ENCODE measurements at regions not wholly inside any gene's neighbourhood (a gene's known extent, or its start where the extent isn't known, plus 50 kb on each side); places are given as distances from the start of the nearest gene placed in this dataset.

GRCh38 chr3:56966509-56966908, 94.0 kb upstream of the SPATA12 start:
- Histone ChIP-seq H3K9me2 (ENCODE audit: insufficient read depth) (no peaks in the 10 kb centered on the region), H3K27ac (no peak overlapping the region), H2AFZ (no peak overlapping the region), H3K4me2 (ENCODE audit: unreplicated experiment) (no peak overlapping the region), H3K79me2 (ENCODE audit: insufficient read depth) (no peaks in the 10 kb centered on the region), H3F3A (ENCODE audit: insufficient read depth) (no peaks in the 10 kb centered on the region), H3K4me3 (no peak overlapping the region), H3K4me1 (ENCODE audit: insufficient read depth) (peaks cover 9% of the 10 kb centered on the region), H3K9ac (no peak overlapping the region), H3K36me3 (ENCODE audit: low read depth) (no peaks in the 10 kb centered on the region), H3K9me3 (ENCODE audit: low read depth) (no peaks in the 10 kb centered on the region), H3K27me3 (replicated peaks; ENCODE audit: insufficient read depth) (no peaks in the 10 kb centered on the region), H4K20me1 (ENCODE audit: insufficient read depth) (no peaks in the 10 kb centered on the region)
- TF ChIP-seq EZH2phosphoT487 (IDR thresholded peaks at IDR 0.05; ENCODE audit: insufficient read depth, low read depth) (no peak), EZH2 (IDR thresholded peaks at IDR 0.05; ENCODE audit: insufficient read depth, poor library complexity, severe bottlenecking) (no peak)
- in situ Hi-C loops (cut with MboI) = no loop called here
- DNase-seq = no peak

GRCh38 chr3:56966104-56966503, 94.4 kb upstream of the SPATA12 start:
- Histone ChIP-seq H3K9me2 (ENCODE audit: insufficient read depth) (no peaks in the 10 kb centered on the region), H4K20me1 (ENCODE audit: insufficient read depth) (no peaks in the 10 kb centered on the region), H3K9me3 (ENCODE audit: low read depth) (no peaks in the 10 kb centered on the region), H3K27ac (no peak overlapping the region), H3K9ac (no peak overlapping the region), H3K27me3 (replicated peaks; ENCODE audit: insufficient read depth) (no peaks in the 10 kb centered on the region), H3F3A (ENCODE audit: insufficient read depth) (no peaks in the 10 kb centered on the region), H3K4me1 (ENCODE audit: insufficient read depth) (peaks cover 9% of the 10 kb centered on the region), H3K4me2 (ENCODE audit: unreplicated experiment) (no peak overlapping the region), H3K36me3 (ENCODE audit: low read depth) (no peaks in the 10 kb centered on the region), H3K4me3 (no peak overlapping the region), H3K79me2 (ENCODE audit: insufficient read depth) (no peaks in the 10 kb centered on the region), H2AFZ (no peak overlapping the region)
- in situ Hi-C loops (cut with MboI) = no loop called here
- TF ChIP-seq EZH2phosphoT487 (IDR thresholded peaks at IDR 0.05; ENCODE audit: insufficient read depth, low read depth) (no peak), EZH2 (IDR thresholded peaks at IDR 0.05; ENCODE audit: insufficient read depth, poor library complexity, severe bottlenecking) (no peak)
- no peak for DNase-seq
- 88 to 90% methylated on average over 1 of the region's 1 CpG for WGBS, 2 experiments (ENCODE audit: low coverage in 1 of 2, low lambda C conversion rate in 2 of 2, missing lambda C conversion rate in 2 of 2)

- no peak overlapping the region for H3K27ac ChIP-seq
- no peaks in the 10 kb centered on the region for H3K9me2 ChIP-seq (ENCODE audit: insufficient read depth)
- WGBS, 2 experiments (ENCODE audit: low coverage in 1 of 2, low lambda C conversion rate in 2 of 2, missing lambda C conversion rate in 2 of 2) = 88 to 94% methylated on average over 2 of the region's 2 CpGs
- H3K79me2 ChIP-seq (ENCODE audit: insufficient read depth) = no peaks in the 10 kb centered on the region
- TF ChIP-seq EZH2phosphoT487 (IDR thresholded peaks at IDR 0.05; ENCODE audit: insufficient read depth, low read depth) (no peak), EZH2 (IDR thresholded peaks at IDR 0.05; ENCODE audit: insufficient read depth, poor library complexity, severe bottlenecking) (no peak)
- H2AFZ ChIP-seq = no peak overlapping the region
- no peaks in the 10 kb centered on the region for H3K9me3 ChIP-seq (ENCODE audit: low read depth)
- H3K9ac ChIP-seq = no peak overlapping the region
- no peak overlapping the region for H3K4me2 ChIP-seq (ENCODE audit: unreplicated experiment)
- H4K20me1 ChIP-seq (ENCODE audit: insufficient read depth) = no peaks in the 10 kb centered on the region
- H3K36me3 ChIP-seq (ENCODE audit: low read depth) = no peaks in the 10 kb centered on the region
- no peak overlapping the region for H3K4me3 ChIP-seq
- in situ Hi-C loops (cut with MboI) = no loop called here
- no peaks in the 10 kb centered on the region for H3K4me1 ChIP-seq (ENCODE audit: insufficient read depth)
- H3K27me3 ChIP-seq (replicated peaks; ENCODE audit: insufficient read depth) = no peaks in the 10 kb centered on the region
- no peak for DNase-seq
- no peaks in the 10 kb centered on the region for H3F3A ChIP-seq (ENCODE audit: insufficient read depth)
Observed at GRCh38 chr3:56962922-56963321, 97.5 kb upstream of the SPATA12 start.

DNA sequence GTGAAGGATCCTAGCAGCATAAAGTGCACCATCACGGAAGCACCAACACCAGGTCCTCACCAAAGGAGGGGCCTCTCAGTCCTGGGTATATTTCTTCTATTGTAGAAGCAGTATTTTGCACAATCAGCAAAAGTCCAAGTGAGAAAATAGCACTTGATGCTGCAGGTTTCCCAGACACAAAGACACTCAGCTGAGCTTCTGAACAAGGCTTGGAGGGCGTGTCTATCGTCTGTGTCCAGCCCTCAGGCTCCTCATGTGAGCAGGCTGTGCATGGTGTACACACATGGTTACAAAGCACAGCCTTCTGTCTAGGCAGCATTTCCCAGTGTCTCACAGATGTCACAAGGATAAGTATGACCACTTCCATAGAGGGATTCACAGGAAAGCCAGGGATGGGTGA, 98.3 kb upstream of the SPATA12 start:
- TF ChIP-seq EZH2 (IDR thresholded peaks at IDR 0.05; ENCODE audit: insufficient read depth, poor library complexity, severe bottlenecking) (no peak), EZH2phosphoT487 (IDR thresholded peaks at IDR 0.05; ENCODE audit: insufficient read depth, low read depth) (no peak)
- 67 to 70% methylated on average over 3 of the region's 3 CpGs for WGBS, 2 experiments (ENCODE audit: low coverage in 1 of 2, low lambda C conversion rate in 2 of 2, missing lambda C conversion rate in 2 of 2)

DNA sequence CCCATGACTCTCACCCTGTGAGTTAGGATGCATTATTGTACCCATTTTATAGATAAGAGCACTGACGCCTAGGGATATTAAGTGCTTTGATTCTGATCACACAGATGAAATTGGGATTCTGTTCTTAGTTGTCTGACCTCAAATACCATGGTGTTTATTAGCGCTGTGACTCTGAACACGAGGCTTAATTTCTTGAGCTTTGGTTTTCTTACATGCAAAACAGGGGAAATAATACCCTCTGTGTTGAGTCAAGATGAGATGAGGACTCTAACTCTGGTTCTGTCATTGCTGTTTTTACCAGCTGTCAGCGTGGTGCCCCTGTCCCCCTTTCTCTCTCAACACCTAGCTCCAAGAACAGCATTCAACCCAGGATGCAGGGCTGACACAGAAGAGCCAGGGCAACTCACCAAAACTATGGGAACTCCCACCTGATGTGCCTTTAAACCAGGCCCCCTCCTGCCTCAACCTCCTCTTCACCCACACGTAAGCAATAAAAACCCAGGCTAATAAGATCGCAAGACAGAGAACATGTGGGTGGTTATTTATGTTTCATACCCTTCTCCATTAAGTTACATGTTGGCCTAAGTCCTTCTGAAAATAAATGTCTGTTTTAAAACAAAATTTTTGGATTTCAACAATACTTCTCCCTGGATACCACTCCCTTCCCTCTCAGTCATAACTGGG, 100.1 kb upstream of the SPATA12 start:
- in situ Hi-C loops (cut with MboI) = no loop called here
- no peaks in the 10 kb centered on the region for H3F3A ChIP-seq (ENCODE audit: insufficient read depth)
- TF ChIP-seq EZH2phosphoT487 (IDR thresholded peaks at IDR 0.05; ENCODE audit: insufficient read depth, low read depth) (no peak), EZH2 (IDR thresholded peaks at IDR 0.05; ENCODE audit: insufficient read depth, poor library complexity, severe bottlenecking) (no peak)

More for the DNA sequence above, 98.3 kb upstream of the SPATA12 start:
- no peak for DNase-seq
- Histone ChIP-seq H3K9me3 (ENCODE audit: low read depth) (no peaks in the 10 kb centered on the region), H3F3A (ENCODE audit: insufficient read depth) (no peaks in the 10 kb centered on the region), H4K20me1 (ENCODE audit: insufficient read depth) (no peaks in the 10 kb centered on the region), H3K9ac (no peak overlapping the region), H2AFZ (no peak overlapping the region), H3K4me2 (ENCODE audit: unreplicated experiment) (no peak overlapping the region), H3K9me2 (ENCODE audit: insufficient read depth) (no peaks in the 10 kb centered on the region), H3K4me3 (no peak overlapping the region), H3K27ac (no peak overlapping the region), H3K27me3 (replicated peaks; ENCODE audit: insufficient read depth) (no peaks in the 10 kb centered on the region), H3K79me2 (ENCODE audit: insufficient read depth) (no peaks in the 10 kb centered on the region), H3K36me3 (ENCODE audit: low read depth) (no peaks in the 10 kb centered on the region), H3K4me1 (ENCODE audit: insufficient read depth) (no peaks in the 10 kb centered on the region)
- in situ Hi-C loops (cut with MboI) = no loop called here

More for the DNA sequence above, 100.1 kb upstream of the SPATA12 start:
- H3K4me3 ChIP-seq = no peak overlapping the region
- no peak overlapping the region for H3K27ac ChIP-seq
- H4K20me1 ChIP-seq (ENCODE audit: insufficient read depth) = no peaks in the 10 kb centered on the region
- H3K36me3 ChIP-seq (ENCODE audit: low read depth) = no peaks in the 10 kb centered on the region
- no peaks in the 10 kb centered on the region for H3K9me2 ChIP-seq (ENCODE audit: insufficient read depth)
- H3K9ac ChIP-seq = no peak overlapping the region
- H3K27me3 ChIP-seq (replicated peaks; ENCODE audit: insufficient read depth) = no peaks in the 10 kb centered on the region
- H3K79me2 ChIP-seq (ENCODE audit: insufficient read depth) = no peaks in the 10 kb centered on the region
- no peak overlapping the region for H2AFZ ChIP-seq
- no peaks in the 10 kb centered on the region for H3K9me3 ChIP-seq (ENCODE audit: low read depth)
- H3K4me1 ChIP-seq (ENCODE audit: insufficient read depth) = no peaks in the 10 kb centered on the region
- 71 to 72% methylated on average over 6 of the region's 6 CpGs for WGBS, 2 experiments (ENCODE audit: low coverage in 1 of 2, low lambda C conversion rate in 2 of 2, missing lambda C conversion rate in 2 of 2)
- no peak for DNase-seq
- no peak overlapping the region for H3K4me2 ChIP-seq (ENCODE audit: unreplicated experiment)
